ACC112 (cell line): ENCODE measurements at regions not wholly inside any gene's neighbourhood (a gene's known extent, or its start where the extent isn't known, plus 50 kb on each side); places are given as distances from the start of the nearest gene placed in this dataset.
A peak's percentile ranks its signal among the peaks of the same experiment; 100 is the strongest.
"Not testable (repeated sequence)": the region's sequence is repeated elsewhere in the genome, so short reads cannot be mapped to it uniquely, and the experiment has no call there.

Experiments
- H2AFZ ChIP-seq: fragments of 200-600 bp; sonication (generic); one replicate; pipeline ENCODE4 v1.6.0; 2017; ENCODE audit warnings: antibody characterized with exemption, low read length; ENCODE audit not compliant: unreplicated experiment
- H3K27ac ChIP-seq: fragments of 200-600 bp; sonication (generic); 2 replicates; pipeline ENCODE4 v1.5.1; 2014; ENCODE audit warnings: low read depth, mild to moderate bottlenecking, antibody characterized with exemption, low read length, moderate library complexity
- H3K27me3 ChIP-seq: fragments of 200-600 bp; sonication (generic); 2 replicates; pipeline ENCODE4 v1.6.1; 2014; ENCODE audit warnings: mild to moderate bottlenecking, antibody characterized with exemption, low read length, moderate library complexity, mixed read lengths; ENCODE audit not compliant: insufficient read depth
- H3K36me3 ChIP-seq: fragments of 200-600 bp; sonication (generic); 2 replicates; pipeline ENCODE4 v1.6.1; 2016; ENCODE audit warnings: mild to moderate bottlenecking, antibody characterized with exemption, low read length, moderate library complexity, mixed read lengths; ENCODE audit not compliant: insufficient read depth
- H3K4me1 ChIP-seq: fragments of 200-600 bp; sonication (generic); one replicate; pipeline ENCODE4 v1.6.1; 2016; ENCODE audit warnings: low read length, mixed read lengths; ENCODE audit not compliant: insufficient read depth, unreplicated experiment, control insufficient read depth
- H3K4me3 ChIP-seq: fragments of 200-600 bp; sonication (generic); 2 replicates; pipeline ENCODE4 v1.5.1; 2014; ENCODE audit warnings: mild to moderate bottlenecking, low read depth, low read length
- H3K79me2 ChIP-seq: fragments of 200-600 bp; sonication (generic); one replicate; pipeline ENCODE4 v1.6.0; 2016; ENCODE audit warnings: low read length; ENCODE audit not compliant: control insufficient read depth, unreplicated experiment, insufficient read depth

DNA sequence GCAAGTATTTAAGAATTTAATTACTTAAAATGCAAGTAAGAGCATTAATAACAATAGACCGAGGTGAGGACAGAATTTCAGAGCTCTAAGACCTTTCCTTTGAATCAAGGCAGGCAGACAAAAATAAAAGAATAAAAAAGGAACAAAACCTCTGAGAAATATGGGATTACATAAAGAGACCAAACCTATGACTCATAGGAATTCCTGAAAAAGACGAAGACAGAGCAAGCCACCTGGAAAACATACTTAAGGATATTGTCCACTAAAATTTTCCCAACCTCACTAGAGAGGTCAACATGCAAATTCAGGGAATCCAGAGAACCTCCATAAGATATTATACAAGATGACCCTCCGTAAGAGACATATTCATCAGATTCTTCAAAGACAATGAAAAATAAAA, 325.1 kb downstream of the AEBP2 start:
- no peaks in the 10 kb centered on the region for H3K36me3 ChIP-seq
- H3K27me3 ChIP-seq, result no peaks in the 10 kb centered on the region
- no peak overlapping the region for H3K4me3 ChIP-seq
- no peak overlapping the region for H3K27ac ChIP-seq
- H2AFZ ChIP-seq, result no peak overlapping the region
- no peaks in the 10 kb centered on the region for H3K79me2 ChIP-seq
- peaks cover 10% of the 10 kb centered on the region for H3K4me1 ChIP-seq

DNA sequence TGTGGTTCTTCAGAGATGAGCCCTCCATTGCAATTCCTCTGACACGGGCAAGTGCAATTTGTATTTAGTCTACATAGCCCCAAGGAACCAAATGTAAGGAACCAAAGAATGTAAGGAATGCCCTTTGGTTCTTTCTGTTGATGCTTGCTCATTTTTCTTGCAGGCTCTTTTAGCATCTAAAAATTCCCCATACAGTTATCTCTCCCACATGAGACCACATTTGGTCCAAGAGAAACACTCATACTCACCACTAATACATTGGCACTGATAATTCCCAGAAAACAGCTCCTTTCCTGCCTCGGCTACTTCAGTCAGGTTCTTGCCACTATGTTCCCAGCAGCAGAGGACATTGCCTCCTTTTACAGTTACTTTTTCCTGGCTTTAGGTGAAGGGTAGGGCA, 332.6 kb downstream of the AEBP2 start:
- H3K79me2 ChIP-seq, result no peaks in the 10 kb centered on the region

DNA sequence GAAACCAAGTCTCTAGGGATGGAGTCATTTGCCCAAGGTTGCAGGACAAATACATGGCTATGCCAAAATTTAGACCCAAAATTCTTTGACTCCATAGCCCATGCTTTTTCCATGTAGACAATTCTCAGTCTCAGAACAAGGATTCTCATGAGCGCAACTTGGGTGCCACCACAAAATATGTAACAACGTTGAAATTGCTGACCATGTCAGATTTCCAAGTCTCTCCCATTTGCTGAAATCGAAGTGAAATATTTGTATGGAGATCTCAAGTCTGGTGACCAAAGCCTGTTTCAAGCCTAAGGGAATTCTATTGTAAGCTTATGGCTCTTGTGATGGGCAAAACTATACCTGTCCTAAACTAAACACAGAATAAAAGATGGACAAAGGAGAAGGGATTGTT, 333.5 kb downstream of the AEBP2 start:
- no peak overlapping the region for H2AFZ ChIP-seq
- H3K36me3 ChIP-seq, result no peaks in the 10 kb centered on the region
- peaks cover 13% of the 10 kb centered on the region for H3K4me1 ChIP-seq
- no peaks in the 10 kb centered on the region for H3K79me2 ChIP-seq
- H3K27me3 ChIP-seq, result no peaks in the 10 kb centered on the region
- no peak overlapping the region for H3K4me3 ChIP-seq
- no peak overlapping the region for H3K27ac ChIP-seq

More for the DNA sequence above, 332.6 kb downstream of the AEBP2 start:
- Histone ChIP-seq H3K4me3 (no peak overlapping the region), H3K36me3 (no peaks in the 10 kb centered on the region), H3K27me3 (no peaks in the 10 kb centered on the region), H3K27ac (no peak overlapping the region), H2AFZ (no peak overlapping the region), H3K4me1 (peaks cover 9% of the 10 kb centered on the region)

DNA sequence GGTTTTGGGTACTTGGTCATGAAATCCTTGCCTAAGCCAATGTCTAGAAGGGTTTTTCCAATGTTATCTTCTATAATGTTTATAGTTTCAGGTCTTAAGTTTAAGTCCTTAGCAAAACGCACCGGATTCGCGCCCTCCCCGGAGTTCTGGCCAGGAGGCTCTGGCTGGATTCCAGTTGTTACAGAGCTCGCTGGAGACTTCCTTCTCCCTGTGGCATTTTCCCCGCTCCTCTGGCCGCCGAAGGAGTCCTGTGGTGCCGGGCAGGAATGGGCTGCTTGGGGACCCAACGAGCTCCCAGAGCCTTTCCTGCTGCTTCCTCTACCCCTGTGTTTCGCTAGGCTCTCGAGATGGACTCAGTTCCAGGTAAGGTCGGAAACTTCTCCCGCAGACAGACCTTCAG, 335.9 kb downstream of the AEBP2 start:
- Histone ChIP-seq H3K4me1 (peaks cover 24% of the 10 kb centered on the region), H3K4me3 (no peak overlapping the region), H3K27ac (no peak overlapping the region), H2AFZ (no peak overlapping the region), H3K79me2 (no peaks in the 10 kb centered on the region), H3K36me3 (no peaks in the 10 kb centered on the region), H3K27me3 (no peaks in the 10 kb centered on the region)

DNA sequence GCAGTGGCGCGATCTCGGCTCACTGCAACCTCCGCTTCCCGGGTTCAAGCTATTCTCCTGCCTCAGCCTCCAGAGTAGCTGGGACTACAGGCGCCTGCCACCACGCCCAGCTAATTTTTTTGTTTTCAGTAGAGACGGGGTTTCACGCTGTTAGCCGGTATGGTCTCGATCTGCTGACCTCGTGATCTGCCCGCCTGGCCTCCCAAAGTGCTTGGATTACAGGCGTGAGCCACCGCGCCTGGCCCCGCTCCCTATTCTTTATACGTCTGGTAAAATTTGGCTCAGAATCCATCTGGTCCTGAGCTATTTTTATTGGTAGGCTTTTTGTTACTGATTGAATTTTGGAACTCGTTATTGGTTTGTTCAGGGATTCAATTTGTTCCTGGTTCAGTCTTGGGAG, 336.7 kb downstream of the AEBP2 start:
- not testable (repeated sequence) for H3K27me3 ChIP-seq, H3K79me2 ChIP-seq, H3K36me3 ChIP-seq, H3K27ac ChIP-seq, H3K4me3 ChIP-seq, H2AFZ ChIP-seq
- peaks cover 24% of the 10 kb centered on the region for H3K4me1 ChIP-seq

DNA sequence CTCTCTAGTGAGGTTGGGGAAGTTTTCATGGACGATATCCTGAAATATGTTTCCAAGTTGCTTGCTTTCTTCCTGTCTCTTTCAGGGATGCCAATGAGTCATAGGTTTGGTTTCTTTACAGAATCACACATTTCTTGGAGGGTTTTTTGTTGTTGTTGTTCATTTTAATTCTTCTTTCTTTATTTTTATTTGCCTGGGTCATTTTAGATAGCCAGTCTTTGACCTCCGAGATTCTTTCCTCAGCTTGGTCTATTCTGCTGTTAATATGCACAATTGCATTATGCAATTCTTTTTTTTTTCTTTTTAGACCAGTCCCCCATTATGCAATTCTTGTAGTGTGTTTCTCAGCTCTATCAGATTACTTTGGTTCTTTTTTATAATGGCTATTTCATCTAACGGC, 338.9 kb downstream of the AEBP2 start:
- Histone ChIP-seq H3K36me3 (no peaks in the 10 kb centered on the region), H3K27ac (no peak overlapping the region), H2AFZ (peak overlapping the region; percentile 70), H3K4me3 (0 out of 2 replicates have a peak overlapping the region, but pooled peaks have one; percentile 0), H3K4me1 (peaks cover 15% of the 10 kb centered on the region), H3K27me3 (no peaks in the 10 kb centered on the region), H3K79me2 (no peaks in the 10 kb centered on the region)

DNA sequence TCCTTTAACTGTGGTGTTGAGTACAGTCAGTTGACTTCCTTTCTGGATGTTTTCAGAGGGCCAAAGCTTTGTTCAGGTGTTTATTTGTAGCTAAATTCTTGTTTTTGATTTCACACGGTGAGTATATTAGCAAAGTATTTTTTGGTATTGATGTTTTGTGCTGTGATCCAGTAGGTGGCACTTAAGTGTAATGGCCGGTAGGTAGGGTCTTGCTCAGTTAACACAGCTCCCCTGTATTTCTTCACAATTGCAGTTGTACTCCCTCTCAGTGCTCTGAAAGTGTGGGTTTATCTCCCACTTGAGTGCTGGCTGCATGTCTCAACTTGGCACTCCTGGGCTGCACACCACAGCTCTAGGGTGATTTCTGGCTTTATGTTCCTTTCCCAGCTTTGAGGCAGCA, 339.5 kb downstream of the AEBP2 start:
- Histone ChIP-seq H2AFZ (peak overlapping the region; percentile 63), H3K4me1 (peaks cover 15% of the 10 kb centered on the region), H3K79me2 (no peaks in the 10 kb centered on the region), H3K27ac (no peak overlapping the region), H3K36me3 (no peaks in the 10 kb centered on the region), H3K27me3 (no peaks in the 10 kb centered on the region), H3K4me3 (no peak overlapping the region)

DNA sequence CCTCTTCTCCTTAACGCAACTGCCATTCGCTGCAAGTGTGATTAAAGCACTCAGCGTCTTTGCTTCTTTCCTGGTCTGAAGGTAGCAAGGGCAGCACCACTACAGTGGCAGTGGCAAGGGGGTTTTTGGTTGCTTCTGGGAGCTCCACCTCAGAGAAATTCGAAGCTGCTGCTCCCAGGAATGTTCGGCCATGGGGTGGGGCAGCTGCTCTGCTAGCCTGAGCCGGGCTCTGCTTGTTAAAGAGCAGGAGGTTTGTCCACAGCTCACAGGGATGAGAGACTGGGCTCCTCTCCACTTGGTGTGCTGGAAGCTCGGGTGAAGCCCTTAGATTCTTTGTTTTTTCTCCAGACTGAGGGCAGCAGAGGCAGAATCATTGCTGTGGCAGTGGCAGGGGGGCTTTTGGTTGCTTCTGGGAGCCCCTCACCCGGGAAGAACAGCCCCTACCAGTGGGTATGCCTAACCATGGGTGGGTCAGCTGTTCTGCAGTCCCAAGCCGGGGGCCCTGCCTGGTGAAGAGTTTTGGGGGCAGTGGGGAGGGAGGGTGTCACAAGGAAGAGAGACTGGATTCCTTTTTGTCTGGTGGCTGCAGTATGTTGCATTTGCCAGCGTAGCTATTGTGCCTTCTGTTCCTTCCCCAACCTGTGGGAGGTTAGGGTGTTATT, 340.2 kb downstream of the AEBP2 start:
- H3K36me3 ChIP-seq, result no peaks in the 10 kb centered on the region
- H3K4me1 ChIP-seq, result peaks cover 15% of the 10 kb centered on the region
- H2AFZ ChIP-seq, result no peak overlapping the region
- no peak overlapping the region for H3K27ac ChIP-seq
- H3K4me3 ChIP-seq, result no peak overlapping the region
- no peaks in the 10 kb centered on the region for H3K27me3 ChIP-seq
- H3K79me2 ChIP-seq, result no peaks in the 10 kb centered on the region

DNA sequence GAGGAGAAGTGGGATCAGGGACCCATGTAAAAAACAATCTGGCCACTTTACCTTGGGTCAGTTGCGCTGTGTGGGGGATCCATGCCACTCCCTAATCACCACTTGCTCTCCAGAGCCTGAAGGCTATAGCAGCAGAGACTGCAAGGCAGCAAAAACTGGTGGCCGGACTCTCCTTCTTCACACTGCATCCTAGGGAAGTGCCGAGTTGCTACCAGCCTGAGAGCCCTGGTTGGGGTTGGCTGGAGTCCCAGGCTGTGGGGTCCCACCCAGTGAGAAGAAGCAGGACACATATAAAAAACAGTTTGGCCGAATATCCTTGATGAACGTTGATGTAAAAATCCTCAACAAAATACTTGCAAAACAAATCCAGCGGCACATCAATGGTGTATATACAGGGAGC, 341.2 kb downstream of the AEBP2 start:
- H3K79me2 ChIP-seq, result no peaks in the 10 kb centered on the region
- H3K36me3 ChIP-seq, result no peaks in the 10 kb centered on the region
- no peak overlapping the region for H2AFZ ChIP-seq
- peaks cover 15% of the 10 kb centered on the region for H3K4me1 ChIP-seq
- H3K27me3 ChIP-seq, result no peaks in the 10 kb centered on the region
- no peak overlapping the region for H3K27ac ChIP-seq
- no peak overlapping the region for H3K4me3 ChIP-seq

DNA sequence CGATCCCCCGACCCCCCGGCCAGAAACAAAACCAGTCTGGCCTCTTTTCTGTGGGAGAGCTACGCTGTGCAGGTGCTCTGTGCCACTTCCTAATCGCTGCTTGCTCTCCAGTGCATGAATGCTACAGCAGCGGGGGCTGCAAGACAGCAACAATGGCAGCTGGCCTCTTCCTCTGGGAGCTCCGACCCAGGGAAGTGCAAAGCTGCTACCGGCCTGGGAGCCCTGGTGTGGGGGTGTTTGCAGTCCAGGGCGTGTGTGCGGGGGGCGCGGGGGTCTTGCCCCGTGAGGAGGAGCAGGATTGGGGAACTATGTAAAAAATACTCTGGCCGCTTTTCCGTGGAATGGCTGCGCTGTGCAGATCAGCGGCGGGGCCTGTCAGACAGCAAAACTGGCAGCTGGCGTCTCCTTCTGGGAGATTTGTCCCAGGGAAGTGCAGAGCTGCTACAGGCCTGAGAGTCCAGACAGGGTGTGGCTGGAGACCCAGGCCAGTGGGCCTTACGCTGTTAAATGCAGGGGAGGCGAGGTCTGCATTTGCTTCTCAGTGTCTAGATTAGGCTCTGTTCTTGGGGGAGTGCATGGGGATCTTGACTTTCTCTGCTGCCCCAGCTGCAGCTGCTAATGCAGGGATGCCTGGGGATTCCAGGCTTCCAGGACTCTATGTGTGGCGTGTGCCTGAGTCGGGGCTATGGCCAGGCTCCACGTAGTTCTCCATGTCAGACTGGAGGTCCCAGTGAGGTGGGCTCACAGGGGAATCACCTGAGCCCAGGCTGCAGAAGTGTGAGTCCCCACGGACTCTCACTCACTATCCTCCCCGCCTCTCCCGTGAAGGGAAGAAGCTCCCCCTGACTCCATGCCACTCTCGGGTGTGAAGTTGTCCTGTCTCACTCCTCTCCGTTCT, 344.5 kb downstream of the AEBP2 start:
- Histone ChIP-seq H3K79me2 (no peaks in the 10 kb centered on the region), H2AFZ (no peak overlapping the region), H3K27me3 (no peaks in the 10 kb centered on the region), H3K36me3 (no peaks in the 10 kb centered on the region), H3K4me1 (peaks cover 2% of the 10 kb centered on the region), H3K27ac (no peak overlapping the region), H3K4me3 (no peak overlapping the region)

DNA sequence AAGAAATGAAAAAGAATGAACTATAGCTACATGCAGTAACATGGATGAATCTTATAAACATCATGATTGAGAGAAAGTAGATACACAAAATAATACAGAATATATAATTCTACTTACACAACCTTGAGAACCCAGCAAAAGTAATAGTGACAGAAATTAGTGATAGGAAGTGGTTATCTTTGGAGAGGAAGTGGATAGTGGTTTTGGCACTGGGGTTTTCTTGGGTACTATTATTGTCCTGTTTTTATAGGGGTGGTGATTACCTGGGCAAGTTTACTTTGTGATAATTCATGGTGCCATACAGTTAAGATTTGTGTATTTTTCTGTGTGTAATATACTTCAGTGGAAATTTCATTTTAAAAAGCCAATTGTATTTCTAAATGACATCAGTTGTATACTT, 352.7 kb downstream of the AEBP2 start:
- no peaks in the 10 kb centered on the region for H3K36me3 ChIP-seq
- H2AFZ ChIP-seq, result no peak overlapping the region
- no peak overlapping the region for H3K4me3 ChIP-seq

More for the DNA sequence above, 352.7 kb downstream of the AEBP2 start:
- no peaks in the 10 kb centered on the region for H3K27me3 ChIP-seq
- no peaks in the 10 kb centered on the region for H3K79me2 ChIP-seq
- H3K4me1 ChIP-seq, result no peaks in the 10 kb centered on the region
- H3K27ac ChIP-seq, result no peak overlapping the region
